ENCODE measurements at regions not wholly inside any gene's neighbourhood (a gene's known extent, or its start where the extent isn't known, plus 50 kb on each side); places are given as distances from the start of the nearest gene placed in this dataset.

DNA sequence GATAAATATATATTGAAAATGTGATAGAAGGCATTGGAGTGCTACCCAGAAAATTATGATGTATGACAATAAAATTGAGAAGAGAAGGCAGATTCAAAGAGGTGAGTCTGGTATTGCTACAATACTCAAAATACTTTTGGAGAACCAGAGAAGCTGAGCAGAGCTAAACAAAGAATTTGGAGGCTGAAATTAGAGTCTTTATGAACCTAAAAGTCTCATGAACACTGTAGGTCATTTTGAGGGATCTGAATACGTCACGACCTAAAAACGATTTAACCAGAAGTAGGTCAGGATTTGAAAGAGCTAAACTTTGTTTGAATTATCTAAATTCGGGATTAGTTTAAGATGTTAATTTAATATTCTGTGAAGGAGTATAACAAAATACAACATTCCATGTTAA, 182.4 kb upstream of the CDH9 start:
- Histone ChIP-seq H3K4me1 (ENCODE audit: low read length) (no peaks in the 10 kb centered on the region; the same call in 1 of the 2 replicates), H3K4me2 (ENCODE audit: low read depth, low read length, poor library complexity, severe bottlenecking) (no peak overlapping the region), H3K4me3 (ENCODE audit: low read length) (no peak overlapping the region), H2AFZ (ENCODE audit: low read length) (peak overlapping the region; percentile 78; the same call in 1 of the 2 replicates), H3K36me3 (ENCODE audit: insufficient read depth, low read length) (no peaks in the 10 kb centered on the region), H3K79me2 (ENCODE audit: low read length) (no peaks in the 10 kb centered on the region), H3K9ac (ENCODE audit: low read length) (no peak overlapping the region), H3K27me3 (ENCODE audit: low read length) (no peaks in the 10 kb centered on the region), H3K27ac (ENCODE audit: low read length) (no peak overlapping the region), H3K9me3 (ENCODE audit: low read length) (no peaks in the 10 kb centered on the region; the same call in 1 of the 2 replicates), H3K9me2 (replicated peaks; ENCODE audit: insufficient read depth, low read length) (no peaks in the 10 kb centered on the region), H4K20me1 (ENCODE audit: insufficient read depth, low read depth, low read length) (no peaks in the 10 kb centered on the region)
- no peak for DNase-seq

DNA sequence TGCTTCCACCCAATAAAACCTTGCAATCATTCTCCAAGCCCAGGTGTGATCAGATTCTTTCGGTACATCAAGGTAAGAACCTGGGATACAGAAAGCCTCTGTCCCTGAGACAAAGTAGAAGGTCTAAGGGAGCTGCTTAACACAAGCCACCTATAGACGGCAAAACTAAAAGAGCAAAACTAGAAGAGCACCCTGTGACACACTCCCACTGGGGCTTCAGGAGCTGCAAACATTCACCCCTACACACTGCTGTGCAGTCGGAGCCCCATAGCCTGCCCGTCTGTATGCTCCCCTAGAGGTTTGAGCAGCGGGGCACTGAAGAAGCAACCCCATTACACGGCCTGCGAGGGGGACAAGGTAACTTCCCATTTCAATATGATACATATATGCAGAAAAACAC, 179.6 kb upstream of the CDH9 start:
- Histone ChIP-seq H3K27ac (ENCODE audit: low read length) (no peak overlapping the region), H3K27me3 (ENCODE audit: low read length) (no peaks in the 10 kb centered on the region), H4K20me1 (ENCODE audit: insufficient read depth, low read depth, low read length) (no peaks in the 10 kb centered on the region), H3K36me3 (ENCODE audit: insufficient read depth, low read length) (no peaks in the 10 kb centered on the region), H3K9ac (ENCODE audit: low read length) (no peak overlapping the region), H3K79me2 (ENCODE audit: low read length) (no peaks in the 10 kb centered on the region), H3K4me3 (ENCODE audit: low read length) (no peak overlapping the region), H3K9me2 (replicated peaks; ENCODE audit: insufficient read depth, low read length) (no peaks in the 10 kb centered on the region), H2AFZ (ENCODE audit: low read length) (no peak overlapping the region), H3K4me1 (ENCODE audit: low read length) (no peaks in the 10 kb centered on the region; the same call in 1 of the 2 replicates), H3K9me3 (ENCODE audit: low read length) (no peaks in the 10 kb centered on the region; the same call in 1 of the 2 replicates), H3K4me2 (ENCODE audit: low read depth, low read length, poor library complexity, severe bottlenecking) (no peak overlapping the region)
- DNase-seq = no peak

DNA sequence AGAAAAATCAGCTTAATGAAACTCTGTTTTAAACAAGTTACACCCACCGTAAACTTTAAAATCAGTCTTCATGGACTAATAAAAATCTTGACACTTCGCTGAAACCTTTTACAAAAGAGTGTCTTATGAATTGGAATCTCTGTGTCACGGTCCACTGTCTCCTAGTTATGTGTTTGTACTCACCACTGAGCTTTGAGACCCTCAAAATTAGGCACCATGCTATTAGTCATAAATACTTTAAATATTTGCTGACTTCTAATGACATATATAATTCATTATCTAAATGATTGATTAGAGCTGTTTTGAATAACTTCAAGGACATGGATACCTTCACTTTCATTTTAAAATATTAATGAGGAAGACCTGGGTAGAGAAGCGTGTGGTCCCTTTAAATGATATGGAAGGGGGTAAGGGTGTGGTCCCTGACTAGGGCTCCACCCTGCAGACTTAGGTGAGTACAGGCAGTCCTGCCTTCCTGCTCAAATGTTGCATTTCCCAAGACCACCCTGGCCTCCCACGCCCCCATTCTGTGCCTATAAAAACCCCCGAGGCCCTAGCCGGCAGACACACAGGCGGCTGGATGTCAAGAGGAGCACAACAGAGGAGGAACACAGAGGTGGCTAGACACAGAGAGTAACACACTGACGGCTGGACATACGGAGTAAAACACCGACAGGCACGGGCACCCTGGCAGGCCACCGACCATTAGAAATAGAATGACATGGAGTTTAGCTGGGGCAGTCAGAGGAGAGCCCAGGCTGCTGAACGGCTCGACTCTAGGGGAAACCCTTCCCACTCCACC, 179.0 kb upstream of the CDH9 start:
- H2AFZ ChIP-seq (ENCODE audit: low read length) = peak overlapping the region; percentile 74; the same call in 1 of the 2 replicates
- H3K4me3 ChIP-seq (ENCODE audit: low read length) = no peak overlapping the region
- H3K9ac ChIP-seq (ENCODE audit: low read length) = no peak overlapping the region
- H3K9me3 ChIP-seq (ENCODE audit: low read length) = peaks cover 3% of the 10 kb centered on the region; the same call in 1 of the 2 replicates
- no peaks in the 10 kb centered on the region for H4K20me1 ChIP-seq (ENCODE audit: insufficient read depth, low read depth, low read length)
- no peaks in the 10 kb centered on the region for H3K79me2 ChIP-seq (ENCODE audit: low read length)
- no peaks in the 10 kb centered on the region for H3K4me1 ChIP-seq (ENCODE audit: low read length)
- no peaks in the 10 kb centered on the region for H3K9me2 ChIP-seq (replicated peaks; ENCODE audit: insufficient read depth, low read length)
- DNase-seq = no peak
- H3K36me3 ChIP-seq (ENCODE audit: insufficient read depth, low read length) = no peaks in the 10 kb centered on the region
- no peaks in the 10 kb centered on the region for H3K27me3 ChIP-seq (ENCODE audit: low read length)
- no peak overlapping the region for H3K27ac ChIP-seq (ENCODE audit: low read length)
- peak overlapping the region; percentile 10 for H3K4me2 ChIP-seq (ENCODE audit: low read depth, low read length, poor library complexity, severe bottlenecking)

DNA sequence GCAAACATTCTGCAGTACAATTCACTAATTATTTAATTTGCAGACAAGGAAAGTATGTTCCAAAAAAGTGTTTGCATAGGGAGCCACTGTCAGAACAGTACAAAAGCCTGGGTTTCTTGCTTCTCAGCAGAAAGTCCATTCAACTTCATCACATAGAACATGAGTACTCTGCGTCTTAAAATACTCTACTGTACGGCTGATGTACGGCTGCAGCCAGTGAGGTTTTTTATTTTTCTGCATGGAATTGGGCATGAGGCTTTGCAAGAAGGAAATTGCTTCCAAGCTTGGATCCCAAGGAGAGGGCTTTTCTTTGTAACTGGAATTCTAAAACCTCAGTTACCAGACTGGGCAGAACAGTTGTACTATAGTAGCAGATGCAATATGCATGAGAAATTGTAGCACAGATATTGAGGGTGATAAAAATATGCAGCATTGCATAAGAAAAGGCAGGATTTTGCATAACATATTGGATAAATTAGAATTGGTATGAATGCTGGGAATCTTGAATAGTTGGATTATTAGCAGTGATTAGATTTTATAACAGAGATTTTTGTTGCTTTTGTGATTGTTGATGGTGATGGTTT, 178.1 kb upstream of the CDH9 start:
- Histone ChIP-seq H3K27ac (ENCODE audit: low read length) (no peak overlapping the region), H3K9me3 (ENCODE audit: low read length) (peaks cover 3% of the 10 kb centered on the region; the same call in 1 of the 2 replicates), H3K4me2 (ENCODE audit: low read depth, low read length, poor library complexity, severe bottlenecking) (no peak overlapping the region), H2AFZ (ENCODE audit: low read length) (no peak overlapping the region), H3K4me3 (ENCODE audit: low read length) (no peak overlapping the region), H3K9ac (ENCODE audit: low read length) (no peak overlapping the region), H3K36me3 (ENCODE audit: insufficient read depth, low read length) (no peaks in the 10 kb centered on the region), H3K27me3 (ENCODE audit: low read length) (no peaks in the 10 kb centered on the region), H3K9me2 (replicated peaks; ENCODE audit: insufficient read depth, low read length) (no peaks in the 10 kb centered on the region), H3K4me1 (ENCODE audit: low read length) (no peaks in the 10 kb centered on the region), H4K20me1 (ENCODE audit: insufficient read depth, low read depth, low read length) (no peaks in the 10 kb centered on the region), H3K79me2 (ENCODE audit: low read length) (no peaks in the 10 kb centered on the region)
- DNase-seq = no peak

DNA sequence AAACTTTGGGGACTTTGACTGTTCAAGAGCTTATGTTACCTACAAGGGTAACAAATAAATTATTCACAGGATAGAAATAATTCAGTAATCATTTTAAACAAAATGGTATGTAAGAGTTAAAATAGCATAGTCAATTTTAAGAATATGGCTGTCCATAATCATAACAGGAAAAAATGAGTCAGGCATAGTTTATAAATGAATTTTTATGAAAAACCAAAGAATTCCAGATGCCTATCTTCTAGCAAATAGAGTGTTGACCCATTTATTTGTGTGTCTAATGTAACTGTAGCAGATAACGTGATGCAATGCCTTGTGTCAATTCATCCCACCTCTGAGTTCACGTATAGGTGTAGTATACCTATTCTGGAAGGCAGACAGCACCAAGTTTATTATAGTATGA, 169.7 kb upstream of the CDH9 start:
- no peak overlapping the region for H3K4me3 ChIP-seq (ENCODE audit: low read length)
- no peak for DNase-seq
- no peaks in the 10 kb centered on the region for H3K36me3 ChIP-seq (ENCODE audit: insufficient read depth, low read length)
- no peaks in the 10 kb centered on the region for H3K4me1 ChIP-seq (ENCODE audit: low read length)
- H3K27ac ChIP-seq (ENCODE audit: low read length) = no peak overlapping the region
- no peaks in the 10 kb centered on the region for H3K9me2 ChIP-seq (replicated peaks; ENCODE audit: insufficient read depth, low read length)
- H3K9ac ChIP-seq (ENCODE audit: low read length) = no peak overlapping the region
- peaks cover 12% of the 10 kb centered on the region for H3K9me3 ChIP-seq (ENCODE audit: low read length)
- no peaks in the 10 kb centered on the region for H3K27me3 ChIP-seq (ENCODE audit: low read length)
- no peaks in the 10 kb centered on the region for H4K20me1 ChIP-seq (ENCODE audit: insufficient read depth, low read depth, low read length)
- H3K4me2 ChIP-seq (ENCODE audit: low read depth, low read length, poor library complexity, severe bottlenecking) = no peak overlapping the region
- no peaks in the 10 kb centered on the region for H3K79me2 ChIP-seq (ENCODE audit: low read length)
- no peak overlapping the region for H2AFZ ChIP-seq (ENCODE audit: low read length)

DNA sequence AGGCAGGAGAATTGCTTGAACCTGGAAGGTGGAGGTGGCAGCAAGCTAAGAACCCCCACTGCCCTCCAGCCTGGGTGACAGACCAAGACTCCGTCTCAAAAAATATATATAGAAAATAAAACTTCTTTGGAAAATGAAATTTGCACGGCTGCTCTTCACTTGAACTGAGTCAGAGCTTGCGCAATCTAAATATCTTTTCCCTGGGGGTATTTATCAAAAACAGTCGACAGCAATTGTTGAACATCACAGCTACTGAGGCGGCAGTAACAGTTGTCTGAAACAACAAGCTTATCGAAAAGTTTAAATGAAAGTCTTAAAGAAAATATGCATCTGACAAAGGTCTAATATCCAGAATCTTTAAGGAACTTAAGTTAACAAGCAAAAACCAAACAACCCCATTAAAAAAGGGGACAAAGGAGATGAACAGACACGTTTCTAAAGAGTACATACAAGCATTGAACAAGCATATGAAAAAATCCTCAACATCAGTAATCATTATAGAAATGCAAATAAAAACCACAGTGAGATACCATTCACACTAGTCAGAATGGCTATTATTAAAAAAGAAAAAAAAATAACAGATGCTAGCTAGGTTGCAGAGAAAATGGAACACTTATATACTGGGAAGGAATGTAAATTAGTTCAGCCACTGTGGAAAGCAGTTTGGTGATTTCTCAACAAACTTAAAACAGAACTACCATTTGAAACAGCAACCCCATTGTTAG, 153.6 kb upstream of the CDH9 start:
- no peak overlapping the region for H3K4me3 ChIP-seq (ENCODE audit: low read length)
- no peak overlapping the region for H3K27ac ChIP-seq (ENCODE audit: low read length)
- no peaks in the 10 kb centered on the region for H3K79me2 ChIP-seq (ENCODE audit: low read length)
- H4K20me1 ChIP-seq (ENCODE audit: insufficient read depth, low read depth, low read length) = no peaks in the 10 kb centered on the region
- H3K9ac ChIP-seq (ENCODE audit: low read length) = no peak overlapping the region
- H3K9me3 ChIP-seq (ENCODE audit: low read length) = no peaks in the 10 kb centered on the region; the same call in none of the 2 replicates
- no peak overlapping the region for H3K4me2 ChIP-seq (ENCODE audit: low read depth, low read length, poor library complexity, severe bottlenecking)
- no peak for DNase-seq
- no peak overlapping the region for H2AFZ ChIP-seq (ENCODE audit: low read length)
- H3K9me2 ChIP-seq (replicated peaks; ENCODE audit: insufficient read depth, low read length) = no peaks in the 10 kb centered on the region
- H3K4me1 ChIP-seq (ENCODE audit: low read length) = no peaks in the 10 kb centered on the region
- no peaks in the 10 kb centered on the region for H3K27me3 ChIP-seq (ENCODE audit: low read length)
- H3K36me3 ChIP-seq (ENCODE audit: insufficient read depth, low read length) = no peaks in the 10 kb centered on the region

DNA sequence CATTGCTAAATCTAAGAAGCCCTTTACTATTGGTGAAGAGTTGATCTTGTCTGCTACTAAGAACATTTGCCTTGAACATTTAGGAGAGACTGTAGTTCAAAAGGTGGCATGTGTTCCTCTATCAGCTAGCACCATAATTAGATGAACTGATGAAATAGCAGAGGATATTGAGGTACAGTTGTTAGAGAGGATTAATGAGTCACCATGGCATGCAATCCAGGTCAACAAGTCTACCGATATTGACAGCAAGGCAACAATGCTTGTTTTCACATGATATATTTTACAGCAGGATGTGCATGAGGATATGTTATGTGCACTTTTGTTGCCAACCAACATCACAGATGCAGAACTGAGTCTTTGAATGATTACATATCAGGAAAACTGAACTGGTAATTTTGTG, 134.3 kb upstream of the CDH9 start:
- Histone ChIP-seq H3K4me3 (ENCODE audit: low read length) (no peak overlapping the region), H3K4me1 (ENCODE audit: low read length) (no peaks in the 10 kb centered on the region), H3K36me3 (ENCODE audit: insufficient read depth, low read length) (no peaks in the 10 kb centered on the region), H2AFZ (ENCODE audit: low read length) (no peak overlapping the region), H4K20me1 (ENCODE audit: insufficient read depth, low read depth, low read length) (no peaks in the 10 kb centered on the region), H3K79me2 (ENCODE audit: low read length) (no peaks in the 10 kb centered on the region), H3K4me2 (ENCODE audit: low read depth, low read length, poor library complexity, severe bottlenecking) (no peak overlapping the region), H3K9ac (ENCODE audit: low read length) (no peak overlapping the region), H3K27ac (ENCODE audit: low read length) (no peak overlapping the region), H3K9me3 (ENCODE audit: low read length) (no peaks in the 10 kb centered on the region), H3K9me2 (replicated peaks; ENCODE audit: insufficient read depth, low read length) (no peaks in the 10 kb centered on the region), H3K27me3 (ENCODE audit: low read length) (no peaks in the 10 kb centered on the region)
- DNase-seq = no peak

DNA sequence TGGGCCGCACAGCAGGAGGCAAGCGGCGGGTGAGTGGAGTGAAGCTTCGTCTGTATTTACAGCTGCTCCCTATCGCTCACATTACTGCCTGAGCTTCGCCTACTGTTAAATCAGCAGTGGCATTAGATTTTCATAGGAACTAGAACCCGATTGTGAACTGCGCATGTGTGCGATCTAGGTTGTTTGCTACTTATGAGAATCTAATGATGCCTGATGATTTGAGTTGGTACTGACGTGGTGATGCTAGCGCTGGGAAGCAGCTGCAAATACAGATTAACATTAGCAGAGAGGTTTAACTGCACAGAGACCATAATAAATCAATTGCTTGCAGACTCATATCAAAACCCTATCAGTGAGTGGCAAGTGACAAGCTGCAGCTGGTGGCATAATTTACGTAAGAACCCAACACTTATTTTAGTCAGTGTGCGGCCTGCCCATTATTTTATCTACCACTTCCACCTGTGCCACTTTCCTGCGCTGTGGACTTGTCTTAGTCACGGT, 133.4 kb upstream of the CDH9 start:
- no peaks in the 10 kb centered on the region for H3K79me2 ChIP-seq (ENCODE audit: low read length)
- no peak for DNase-seq
- H3K36me3 ChIP-seq (ENCODE audit: insufficient read depth, low read length) = no peaks in the 10 kb centered on the region
- no peaks in the 10 kb centered on the region for H3K9me2 ChIP-seq (replicated peaks; ENCODE audit: insufficient read depth, low read length)
- H3K4me1 ChIP-seq (ENCODE audit: low read length) = no peaks in the 10 kb centered on the region
- no peak overlapping the region for H3K4me2 ChIP-seq (ENCODE audit: low read depth, low read length, poor library complexity, severe bottlenecking)
- no peak overlapping the region for H3K4me3 ChIP-seq (ENCODE audit: low read length)
- no peaks in the 10 kb centered on the region for H3K9me3 ChIP-seq (ENCODE audit: low read length)
- H3K27ac ChIP-seq (ENCODE audit: low read length) = no peak overlapping the region
- H3K9ac ChIP-seq (ENCODE audit: low read length) = no peak overlapping the region
- no peaks in the 10 kb centered on the region for H3K27me3 ChIP-seq (ENCODE audit: low read length)
- H4K20me1 ChIP-seq (ENCODE audit: insufficient read depth, low read depth, low read length) = no peaks in the 10 kb centered on the region
- peak overlapping the region; percentile 26; the same call in 1 of the 2 replicates for H2AFZ ChIP-seq (ENCODE audit: low read length)

Measured in Karpas-422 (cell line).